CD14-positive monocyte (primary cell): ENCODE measurements at regions not wholly inside any gene's neighbourhood (a gene's known extent, or its start where the extent isn't known, plus 50 kb on each side); places are given as distances from the start of the nearest gene placed in this dataset.

Experiments used
- DNase-seq, 3 donors: peaks; one replicate each; pipeline ENCODE4 v3.0.0-alpha.2; 2011 to 2022
- H2AFZ ChIP-seq: 2 replicates; pipeline ENCODE4 v1.6.0; 2012; ENCODE audit warnings: mild to moderate bottlenecking, low read depth, low read length, inconsistent platforms; ENCODE audit not compliant: insufficient read depth, poor library complexity, severe bottlenecking
- H3K27ac ChIP-seq, 2 donors: 1 replicate in 1 of 2; 2 replicates in 1 of 2; pipeline ENCODE4 v1.5.1; 2012 to 2013; ENCODE audit warnings: low read length in 2 of 2, control low read depth in 1 of 2, inconsistent platforms in 1 of 2, low read depth in 1 of 2, mild to moderate bottlenecking in 1 of 2
- H3K27me3 ChIP-seq, 2 donors: one replicate each; pipeline versions ENCODE4 v1.6.0 to v1.6.1; 2011 to 2013; ENCODE audit warnings: low read length in 2 of 2; ENCODE audit not compliant: control insufficient read depth in 2 of 2, insufficient read depth in 2 of 2
- H3K36me3 ChIP-seq, 2 donors: replicated peaks in 1 of 2; 1 replicate in 1 of 2; 2 replicates in 1 of 2; pipeline versions ENCODE4 v1.5.1 to v1.6.1; 2012 to 2013; ENCODE audit warnings: low read length in 2 of 2, control low read depth in 1 of 2, inconsistent platforms in 1 of 2, mild to moderate bottlenecking in 1 of 2; ENCODE audit not compliant: insufficient read depth in 2 of 2, control insufficient read depth in 1 of 2
- H3K4me1 ChIP-seq, 2 donors: 1 replicate in 1 of 2; 2 replicates in 1 of 2; pipeline versions ENCODE4 v1.5.1 to v1.6.1; 2012 to 2013; ENCODE audit warnings: low read length in 2 of 2, control low read depth in 1 of 2, inconsistent platforms in 1 of 2, mild to moderate bottlenecking in 1 of 2, moderate library complexity in 1 of 2; ENCODE audit not compliant: insufficient read depth in 2 of 2, control insufficient read depth in 1 of 2
- H3K4me2 ChIP-seq: replicated peaks from 2 replicates; pipeline ENCODE3; 2012; ENCODE audit warnings: low read length, moderate library complexity, mild to moderate bottlenecking; ENCODE audit not compliant: poor library complexity, severe bottlenecking; ENCODE audit errors: extremely low read depth
- H3K4me3 ChIP-seq, 3 experiments: fragments of 200-600 bp in 1 of 3; sonication (generic) in 1 of 3; replicated peaks in 1 of 3; 1 replicate in 2 of 3; 2 replicates in 1 of 3; pipeline ENCODE4 v1.5.1; 2011 to 2013; ENCODE audit warnings: low read length in 3 of 3, mild to moderate bottlenecking in 3 of 3, control low read depth in 2 of 3, low read depth in 2 of 3, inconsistent platforms in 1 of 3, moderate library complexity in 1 of 3
- H3K79me2 ChIP-seq: 2 replicates; pipeline ENCODE4 v1.6.0; 2012; ENCODE audit warnings: mild to moderate bottlenecking, control low read depth, inconsistent platforms, low read length, moderate library complexity; ENCODE audit not compliant: insufficient read depth
- H3K9ac ChIP-seq: 2 replicates; pipeline ENCODE4 v1.6.0; 2017; ENCODE audit warnings: low read length, mild to moderate bottlenecking; ENCODE audit not compliant: insufficient read depth, poor library complexity, severe bottlenecking
- H3K9me3 ChIP-seq, 2 donors: replicated peaks in 1 of 2; 1 replicate in 1 of 2; 2 replicates in 1 of 2; pipeline versions ENCODE4 v1.5.1 to v1.6.1; 2012 to 2013; ENCODE audit warnings: low read length in 2 of 2, control low read depth in 1 of 2; ENCODE audit not compliant: control insufficient read depth in 1 of 2, insufficient read depth in 1 of 2
- H4K20me1 ChIP-seq: 2 replicates; pipeline ENCODE4 v1.6.0; 2012; ENCODE audit warnings: mild to moderate bottlenecking, low read length, control low read depth, moderate library complexity; ENCODE audit not compliant: insufficient read depth
- H3K27ac Mint-ChIP-seq, 7 donors: one replicate each; pipeline ENCODE4 v1.8.0; 2020; ENCODE audit warnings: mild to moderate bottlenecking in 7 of 7, mixed read lengths in 7 of 7, moderate library complexity in 6 of 7, inconsistent platforms in 2 of 7
- H3K27me3 Mint-ChIP-seq, 3 donors: one replicate each; pipeline ENCODE4 v1.8.0; 2021 to 2022; ENCODE audit warnings: low read depth in 3 of 3, mild to moderate bottlenecking in 3 of 3, mixed read lengths in 3 of 3, moderate library complexity in 3 of 3, inconsistent platforms in 1 of 3
- H3K36me3 Mint-ChIP-seq, 2 donors: one replicate each; pipeline ENCODE4 v1.8.0; 2020; ENCODE audit warnings: mixed read lengths in 2 of 2, inconsistent platforms in 1 of 2, mild to moderate bottlenecking in 1 of 2
- H3K4me1 Mint-ChIP-seq: one replicate; pipeline ENCODE4 v1.8.0; 2020; ENCODE audit warnings: mild to moderate bottlenecking, mixed read lengths
- H3K4me3 Mint-ChIP-seq, 2 donors: one replicate each; pipeline ENCODE4 v1.8.0; 2020; ENCODE audit warnings: mild to moderate bottlenecking in 2 of 2, mixed read lengths in 2 of 2, moderate library complexity in 1 of 2
- H3K9me3 Mint-ChIP-seq, 7 donors: one replicate each; pipeline ENCODE4 v1.8.0; 2020 to 2022; ENCODE audit warnings: mixed read lengths in 7 of 7, mild to moderate bottlenecking in 6 of 7, moderate library complexity in 6 of 7, inconsistent platforms in 2 of 7
- CTCF ChIP-seq: fragments of 200-600 bp; IDR thresholded peaks from one replicate; pipeline ENCODE4 v1.8.0; 2022; ENCODE audit warnings: antibody characterized with exemption, mild to moderate bottlenecking
- WGBS: methylation state at CpG from one replicate; pipeline ENCODE4 v1.1.5; 2013; ENCODE audit warnings: missing lambda C conversion rate; ENCODE audit not compliant: insufficient coverage; 5-methylcytosine and 5-hydroxymethylcytosine counted together
- intact Hi-C, 2 donors: fragments of 100-400 bp; cut with micrococcal nuclease; formaldehyde crosslinking; loops; one replicate each; pipeline versions ENCODE4 v1.15.0 to v1.15.1; 2023

DNA sequence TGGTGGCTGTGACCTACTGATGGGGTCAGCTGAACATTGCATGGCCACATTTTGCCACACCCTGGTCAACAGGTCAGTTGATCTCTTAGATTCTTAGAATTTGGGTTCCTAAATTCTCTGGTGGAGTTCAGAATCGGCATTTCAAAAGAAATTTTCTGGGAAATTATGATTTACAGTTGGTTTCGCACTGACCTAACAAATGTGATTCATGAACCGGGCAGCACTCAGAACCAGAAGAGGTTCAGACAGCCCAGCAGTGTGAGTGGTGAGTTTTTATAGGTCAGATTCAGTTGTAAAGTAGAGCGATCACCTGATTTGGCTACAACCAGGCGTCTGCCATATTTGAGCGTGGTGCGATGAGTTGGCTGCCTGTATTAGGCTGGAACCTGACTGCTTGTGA, 163.7 kb upstream of the GAS1 start:
- no peak for TF ChIP-seq CTCF

GRCh38 chr9:87112656-87113055, 165.3 kb upstream of the GAS1 start:
- Mint-ChIP-seq H3K27me3 (peaks cover 2 to 5% (median 4%) of the 10 kb centered on the region in 3 donors), H3K27ac (no peak overlapping the region), H3K9me3 (peaks cover 0 to 11% (median 3%) of the 10 kb centered on the region in 7 donors), H3K4me3 (no peak overlapping the region), H3K36me3 (no peaks in the 10 kb centered on the region), H3K4me1 (no peaks in the 10 kb centered on the region)
- intact Hi-C loops, result no loop called here
- WGBS, result 100% methylated on average over 2 of the region's 5 CpGs
- DNase-seq, result no peak
- no peak for TF ChIP-seq CTCF
- no peaks in the 10 kb centered on the region for H3K27me3 ChIP-seq
- H3K4me1 ChIP-seq, result no peaks in the 10 kb centered on the region
- H3K9me3 ChIP-seq, result no peaks in the 10 kb centered on the region
- H2AFZ ChIP-seq, result no peak overlapping the region
- no peak overlapping the region for H3K4me2 ChIP-seq
- no peaks in the 10 kb centered on the region for H4K20me1 ChIP-seq
- H3K79me2 ChIP-seq, result no peaks in the 10 kb centered on the region
- no peaks in the 10 kb centered on the region for H3K36me3 ChIP-seq
- H3K4me3 ChIP-seq, result no peak overlapping the region
- H3K9ac ChIP-seq, result no peak overlapping the region
- no peak overlapping the region for H3K27ac ChIP-seq

More for the DNA sequence above, 163.7 kb upstream of the GAS1 start:
- Histone ChIP-seq H3K9me3 (no peaks in the 10 kb centered on the region), H3K4me2 (no peak overlapping the region), H4K20me1 (no peaks in the 10 kb centered on the region), H3K9ac (no peak overlapping the region), H3K4me1 (no peaks in the 10 kb centered on the region), H3K27me3 (no peaks in the 10 kb centered on the region), H3K4me3 (no peak overlapping the region), H3K36me3 (no peaks in the 10 kb centered on the region), H2AFZ (no peak overlapping the region), H3K27ac (no peak overlapping the region), H3K79me2 (no peaks in the 10 kb centered on the region)
- WGBS, result 97% methylated on average over 7 of the region's 7 CpGs
- Mint-ChIP-seq H3K27me3 (peaks cover 0 to 5% (median 2%) of the 10 kb centered on the region in 3 donors), H3K9me3 (peaks cover 0 to 8% (median 3%) of the 10 kb centered on the region in 7 donors), H3K27ac (no peak overlapping the region), H3K36me3 (no peaks in the 10 kb centered on the region), H3K4me3 (no peak overlapping the region), H3K4me1 (no peaks in the 10 kb centered on the region)
- DNase-seq, result no peak
- intact Hi-C loops, result no loop called here
